ENCODE measurements at regions not wholly inside any gene's neighbourhood (a gene's known extent, or its start where the extent isn't known, plus 50 kb on each side); places are given as distances from the start of the nearest gene placed in this dataset.

- DNase-seq (ENCODE audit: low spot score): no peak
Observed at GRCh38 chr12:77349689-77350370, 284.5 kb upstream of the E2F7 start.

GRCh38 chr12:77347017-77347416, 281.6 kb upstream of the E2F7 start:
- DNase-seq (ENCODE audit: low spot score): no peak

- DNase-seq (ENCODE audit: low spot score): no peak
Observed at GRCh38 chr12:77345336-77345735, 280.0 kb upstream of the E2F7 start.

- DNase-seq (ENCODE audit: low spot score): no peak
Observed at GRCh38 chr12:77344651-77345050, 279.3 kb upstream of the E2F7 start.

- DNase-seq (ENCODE audit: low spot score): peak; percentile 59
Observed at GRCh38 chr12:77343291-77343690, 277.9 kb upstream of the E2F7 start.

GRCh38 chr12:77342253-77342652, 276.9 kb upstream of the E2F7 start:
- DNase-seq (ENCODE audit: low spot score): no peak

GRCh38 chr12:77339610-77340009, 274.2 kb upstream of the E2F7 start:
- DNase-seq (ENCODE audit: low spot score): no peak

- no peak for DNase-seq (ENCODE audit: low spot score)
Observed at GRCh38 chr12:77337362-77337761, 272.0 kb upstream of the E2F7 start.

- DNase-seq (ENCODE audit: low spot score): no peak
Observed at GRCh38 chr12:77334806-77335205, 269.4 kb upstream of the E2F7 start.

GRCh38 chr12:77328326-77328725, 263.0 kb upstream of the E2F7 start:
- no peak for DNase-seq (ENCODE audit: low spot score)

GRCh38 chr12:77325511-77326236, 260.3 kb upstream of the E2F7 start:
- DNase-seq (ENCODE audit: low spot score): no peak

GRCh38 chr12:77324763-77325468, 259.5 kb upstream of the E2F7 start:
- DNase-seq (ENCODE audit: low spot score): peak; percentile 62

GRCh38 chr12:77324416-77324762, 259.0 kb upstream of the E2F7 start:
- no peak for DNase-seq (ENCODE audit: low spot score)

GRCh38 chr12:77323788-77324415, 258.5 kb upstream of the E2F7 start:
- DNase-seq (ENCODE audit: low spot score): no peak

GRCh38 chr12:77319166-77319565, 253.8 kb upstream of the E2F7 start:
- no peak for DNase-seq (ENCODE audit: low spot score)

GRCh38 chr12:77315407-77315806, 250.0 kb upstream of the E2F7 start:
- no peak for DNase-seq (ENCODE audit: low spot score)

- no peak for DNase-seq (ENCODE audit: low spot score)
Observed at GRCh38 chr12:77314378-77315052, 249.1 kb upstream of the E2F7 start.

GRCh38 chr12:77308056-77308455, 242.7 kb upstream of the E2F7 start:
- DNase-seq (ENCODE audit: low spot score): no peak

GRCh38 chr12:77300811-77301210, 235.4 kb upstream of the E2F7 start:
- DNase-seq (ENCODE audit: low spot score): no peak

- peak; percentile 82 for DNase-seq (ENCODE audit: low spot score)
Observed at GRCh38 chr12:77299910-77300669, 234.7 kb upstream of the E2F7 start.

- DNase-seq (ENCODE audit: low spot score): no peak
Observed at GRCh38 chr12:77299001-77299400, 233.6 kb upstream of the E2F7 start.
